ENCODE measurements at regions not wholly inside any gene's neighbourhood (a gene's known extent, or its start where the extent isn't known, plus 50 kb on each side); places are given as distances from the start of the nearest gene placed in this dataset.

- H3K9me3 ChIP-seq (ENCODE audit: control insufficient read depth, low read depth, low read length) = no peaks in the 10 kb centered on the region
- H3K36me3 ChIP-seq (ENCODE audit: control insufficient read depth, low read depth, low read length) = no peaks in the 10 kb centered on the region
- H3K4me3 ChIP-seq (ENCODE audit: low read length) = no peak overlapping the region
- H3K9ac ChIP-seq (ENCODE audit: low read length) = no peak overlapping the region
- no peaks in the 10 kb centered on the region for H3K27me3 ChIP-seq (ENCODE audit: control insufficient read depth, insufficient read depth, low read length)
- H3K27ac ChIP-seq (ENCODE audit: low read length) = no peak overlapping the region
- H3K4me1 ChIP-seq (ENCODE audit: control insufficient read depth, low read depth, low read length) = no peaks in the 10 kb centered on the region
Observed at GRCh38 chr7:114786455-114786854, 135.4 kb upstream of the MDFIC start.

GRCh38 chr7:114787556-114787955 lies 134.3 kb upstream of the MDFIC start:
- Histone ChIP-seq H3K27ac (ENCODE audit: low read length) (no peak overlapping the region), H3K27me3 (ENCODE audit: control insufficient read depth, insufficient read depth, low read length) (no peaks in the 10 kb centered on the region), H3K4me3 (ENCODE audit: low read length) (no peak overlapping the region)

GRCh38 chr7:114788706-114789105 lies 133.2 kb upstream of the MDFIC start:
- Histone ChIP-seq H3K9ac (ENCODE audit: low read length) (no peak overlapping the region), H3K9me3 (ENCODE audit: control insufficient read depth, low read depth, low read length) (no peaks in the 10 kb centered on the region), H3K27ac (ENCODE audit: low read length) (no peak overlapping the region), H3K4me1 (ENCODE audit: control insufficient read depth, low read depth, low read length) (no peaks in the 10 kb centered on the region), H3K27me3 (ENCODE audit: control insufficient read depth, insufficient read depth, low read length) (no peaks in the 10 kb centered on the region), H3K4me3 (ENCODE audit: low read length) (no peak overlapping the region), H3K36me3 (ENCODE audit: control insufficient read depth, low read depth, low read length) (no peaks in the 10 kb centered on the region)

More at GRCh38 chr7:114787556-114787955, 134.3 kb upstream of the MDFIC start:
- H3K9me3 ChIP-seq (ENCODE audit: control insufficient read depth, low read depth, low read length) = no peaks in the 10 kb centered on the region
- no peaks in the 10 kb centered on the region for H3K4me1 ChIP-seq (ENCODE audit: control insufficient read depth, low read depth, low read length)
- H3K9ac ChIP-seq (ENCODE audit: low read length) = no peak overlapping the region
- no peaks in the 10 kb centered on the region for H3K36me3 ChIP-seq (ENCODE audit: control insufficient read depth, low read depth, low read length)

- no peak overlapping the region for H3K9ac ChIP-seq (ENCODE audit: low read length)
- no peaks in the 10 kb centered on the region for H3K9me3 ChIP-seq (ENCODE audit: control insufficient read depth, low read depth, low read length)
- H3K36me3 ChIP-seq (ENCODE audit: control insufficient read depth, low read depth, low read length) = no peaks in the 10 kb centered on the region
- H3K27me3 ChIP-seq (ENCODE audit: control insufficient read depth, insufficient read depth, low read length) = no peaks in the 10 kb centered on the region
- H3K4me3 ChIP-seq (ENCODE audit: low read length) = no peak overlapping the region
- H3K4me1 ChIP-seq (ENCODE audit: control insufficient read depth, low read depth, low read length) = no peaks in the 10 kb centered on the region
- no peak overlapping the region for H3K27ac ChIP-seq (ENCODE audit: low read length)
Observed at GRCh38 chr7:114789161-114789560, 132.7 kb upstream of the MDFIC start.

- H3K27me3 ChIP-seq (ENCODE audit: control insufficient read depth, insufficient read depth, low read length) = no peaks in the 10 kb centered on the region
- H3K4me1 ChIP-seq (ENCODE audit: control insufficient read depth, low read depth, low read length) = no peaks in the 10 kb centered on the region
- H3K4me3 ChIP-seq (ENCODE audit: low read length) = no peak overlapping the region
- H3K27ac ChIP-seq (ENCODE audit: low read length) = no peak overlapping the region
- no peaks in the 10 kb centered on the region for H3K9me3 ChIP-seq (ENCODE audit: control insufficient read depth, low read depth, low read length)
- H3K9ac ChIP-seq (ENCODE audit: low read length) = no peak overlapping the region
- no peaks in the 10 kb centered on the region for H3K36me3 ChIP-seq (ENCODE audit: control insufficient read depth, low read depth, low read length)
Observed at GRCh38 chr7:114789871-114790311, 132.0 kb upstream of the MDFIC start.

- Histone ChIP-seq H3K27ac (ENCODE audit: low read length) (no peak overlapping the region), H3K9me3 (ENCODE audit: control insufficient read depth, low read depth, low read length) (no peaks in the 10 kb centered on the region), H3K9ac (ENCODE audit: low read length) (no peak overlapping the region), H3K36me3 (ENCODE audit: control insufficient read depth, low read depth, low read length) (no peaks in the 10 kb centered on the region), H3K4me1 (ENCODE audit: control insufficient read depth, low read depth, low read length) (no peaks in the 10 kb centered on the region), H3K27me3 (ENCODE audit: control insufficient read depth, insufficient read depth, low read length) (no peaks in the 10 kb centered on the region), H3K4me3 (ENCODE audit: low read length) (no peak overlapping the region)
Observed at GRCh38 chr7:114790521-114790920, 131.4 kb upstream of the MDFIC start.

GRCh38 chr7:114791771-114792170 lies 130.1 kb upstream of the MDFIC start:
- H3K4me3 ChIP-seq (ENCODE audit: low read length) = no peak overlapping the region
- no peak overlapping the region for H3K27ac ChIP-seq (ENCODE audit: low read length)
- no peaks in the 10 kb centered on the region for H3K27me3 ChIP-seq (ENCODE audit: control insufficient read depth, insufficient read depth, low read length)
- no peaks in the 10 kb centered on the region for H3K4me1 ChIP-seq (ENCODE audit: control insufficient read depth, low read depth, low read length)
- H3K9ac ChIP-seq (ENCODE audit: low read length) = no peak overlapping the region
- no peaks in the 10 kb centered on the region for H3K36me3 ChIP-seq (ENCODE audit: control insufficient read depth, low read depth, low read length)
- H3K9me3 ChIP-seq (ENCODE audit: control insufficient read depth, low read depth, low read length) = no peaks in the 10 kb centered on the region

- H3K36me3 ChIP-seq (ENCODE audit: control insufficient read depth, low read depth, low read length) = no peaks in the 10 kb centered on the region
- H3K27me3 ChIP-seq (ENCODE audit: control insufficient read depth, insufficient read depth, low read length) = no peaks in the 10 kb centered on the region
- H3K4me3 ChIP-seq (ENCODE audit: low read length) = no peak overlapping the region
- H3K9ac ChIP-seq (ENCODE audit: low read length) = no peak overlapping the region
- no peak overlapping the region for H3K27ac ChIP-seq (ENCODE audit: low read length)
- no peaks in the 10 kb centered on the region for H3K9me3 ChIP-seq (ENCODE audit: control insufficient read depth, low read depth, low read length)
- no peaks in the 10 kb centered on the region for H3K4me1 ChIP-seq (ENCODE audit: control insufficient read depth, low read depth, low read length)
Observed at GRCh38 chr7:114793155-114793845, 128.6 kb upstream of the MDFIC start.

GRCh38 chr7:114795475-114795874 lies 126.4 kb upstream of the MDFIC start:
- Histone ChIP-seq H3K27me3 (ENCODE audit: control insufficient read depth, insufficient read depth, low read length) (no peaks in the 10 kb centered on the region), H3K9ac (ENCODE audit: low read length) (no peak overlapping the region), H3K36me3 (ENCODE audit: control insufficient read depth, low read depth, low read length) (no peaks in the 10 kb centered on the region), H3K4me1 (ENCODE audit: control insufficient read depth, low read depth, low read length) (no peaks in the 10 kb centered on the region), H3K9me3 (ENCODE audit: control insufficient read depth, low read depth, low read length) (no peaks in the 10 kb centered on the region), H3K4me3 (ENCODE audit: low read length) (no peak overlapping the region), H3K27ac (ENCODE audit: low read length) (no peak overlapping the region)

- Histone ChIP-seq H3K9ac (ENCODE audit: low read length) (no peak overlapping the region), H3K4me1 (ENCODE audit: control insufficient read depth, low read depth, low read length) (no peaks in the 10 kb centered on the region), H3K36me3 (ENCODE audit: control insufficient read depth, low read depth, low read length) (no peaks in the 10 kb centered on the region), H3K9me3 (ENCODE audit: control insufficient read depth, low read depth, low read length) (no peaks in the 10 kb centered on the region), H3K4me3 (ENCODE audit: low read length) (no peak overlapping the region), H3K27me3 (ENCODE audit: control insufficient read depth, insufficient read depth, low read length) (no peaks in the 10 kb centered on the region), H3K27ac (ENCODE audit: low read length) (no peak overlapping the region)
Observed at GRCh38 chr7:114799628-114800028, 122.3 kb upstream of the MDFIC start.

- H3K36me3 ChIP-seq (ENCODE audit: control insufficient read depth, low read depth, low read length) = no peaks in the 10 kb centered on the region
- H3K9me3 ChIP-seq (ENCODE audit: control insufficient read depth, low read depth, low read length) = no peaks in the 10 kb centered on the region
- no peaks in the 10 kb centered on the region for H3K27me3 ChIP-seq (ENCODE audit: control insufficient read depth, insufficient read depth, low read length)
- no peak overlapping the region for H3K4me3 ChIP-seq (ENCODE audit: low read length)
- H3K9ac ChIP-seq (ENCODE audit: low read length) = no peak overlapping the region
- no peaks in the 10 kb centered on the region for H3K4me1 ChIP-seq (ENCODE audit: control insufficient read depth, low read depth, low read length)
- H3K27ac ChIP-seq (ENCODE audit: low read length) = no peak overlapping the region
Observed at GRCh38 chr7:114802632-114803031, 119.3 kb upstream of the MDFIC start.

GRCh38 chr7:114806590-114807162 lies 115.2 kb upstream of the MDFIC start:
- Histone ChIP-seq H3K27ac (ENCODE audit: low read length) (no peak overlapping the region), H3K9me3 (ENCODE audit: control insufficient read depth, low read depth, low read length) (no peaks in the 10 kb centered on the region), H3K27me3 (ENCODE audit: control insufficient read depth, insufficient read depth, low read length) (no peaks in the 10 kb centered on the region), H3K9ac (ENCODE audit: low read length) (no peak overlapping the region), H3K4me3 (ENCODE audit: low read length) (no peak overlapping the region), H3K36me3 (ENCODE audit: control insufficient read depth, low read depth, low read length) (no peaks in the 10 kb centered on the region), H3K4me1 (ENCODE audit: control insufficient read depth, low read depth, low read length) (no peaks in the 10 kb centered on the region)
